Stomach (tissue), 8 donors: ENCODE measurements at regions not wholly inside any gene's neighbourhood (a gene's known extent, or its start where the extent isn't known, plus 50 kb on each side); places are given as distances from the start of the nearest gene placed in this dataset.

Source experiments
- DNase-seq, 2 donors: peaks; one replicate each; pipeline versions ENCODE4 v3.0.0 to v3.0.0-alpha.2; 2013 to 2019
- H3K27ac ChIP-seq, 5 donors: fragments of 200-600 bp in 4 of 5; sonication (generic) in 4 of 5; one replicate each; pipeline ENCODE4 v1.5.1; 2013 to 2019; ENCODE audit warnings: mild to moderate bottlenecking in 1 of 5, moderate library complexity in 1 of 5
- H3K27me3 ChIP-seq, 3 donors: fragments of 200-600 bp; sonication (generic); one replicate each; pipeline ENCODE4 v1.5.1; 2017 to 2019; ENCODE audit warnings: mixed run types in 1 of 3
- H3K36me3 ChIP-seq, 4 donors: fragments of 200-600 bp; sonication (generic); 1 replicate in 3 of 4; 2 replicates in 1 of 4; pipeline ENCODE4 v1.5.1; 2016 to 2019
- H3K4me1 ChIP-seq, 4 donors: fragments of 200-600 bp; sonication (generic); one replicate each; pipeline ENCODE4 v1.5.1; 2016 to 2019
- H3K4me3 ChIP-seq, 4 donors: fragments of 200-600 bp; sonication (generic) in 3 of 4; one replicate each; pipeline ENCODE4 v1.5.1; 2016 to 2019; ENCODE audit warnings: mild to moderate bottlenecking in 1 of 4
- H3K9me3 ChIP-seq, 4 donors: fragments of 200-600 bp; sonication (generic); one replicate each; pipeline ENCODE4 v1.5.1; 2016 to 2019
- EP300 ChIP-seq: sonication (generic); formaldehyde crosslinking; IDR thresholded peaks from one replicate; pipeline ENCODE4 v1.6.1; 2017; ENCODE audit warnings: antibody characterized with exemption
- POLR2A ChIP-seq, 4 donors: fragments of 450-650 bp; IDR thresholded peaks; one replicate each; pipeline ENCODE4 v1.6.1; 2016; ENCODE audit warnings: antibody characterized with exemption in 4 of 4, control low read depth in 2 of 4, mild to moderate bottlenecking in 1 of 4, moderate library complexity in 1 of 4
- POLR2AphosphoS5 ChIP-seq, 3 donors: sonication (generic); formaldehyde crosslinking; IDR thresholded peaks; one replicate each; pipeline ENCODE4 v1.6.1; 2016; ENCODE audit warnings: antibody characterized with exemption in 3 of 3
- WGBS, 5 donors: extraction: QIAGEN DNeasy Blood & Tissue Kit in 3 of 5; methylation state at CpG; one replicate each; pipeline versions ENCODE4 v1.1.5 to v1.1.7; 2013 to 2018; 5-methylcytosine and 5-hydroxymethylcytosine counted together
- intact Hi-C: fragments of 100-400 bp; cut with DNase I; formaldehyde crosslinking; loops from one replicate; pipeline ENCODE4 v1.15.1; 2023; ENCODE audit warnings: low total_unique reads
- TF ChIP-seq, protein P1 (sequence below), 7 experiments: fragments of 450-650 bp in 4 of 7; fragments of 200-600 bp in 3 of 7; sonication (generic) in 3 of 7; IDR thresholded peaks; one replicate each; pipeline ENCODE4 v1.5.1; 2016 to 2019; ENCODE audit warnings: antibody characterized with exemption in 7 of 7, control low read depth in 2 of 7, mild to moderate bottlenecking in 1 of 7
- donor health status: healthy with polysubstance abuse.
- donor health status: Bipolar disorder and iron deficiency.
- donor health status: healthy.

DNA sequence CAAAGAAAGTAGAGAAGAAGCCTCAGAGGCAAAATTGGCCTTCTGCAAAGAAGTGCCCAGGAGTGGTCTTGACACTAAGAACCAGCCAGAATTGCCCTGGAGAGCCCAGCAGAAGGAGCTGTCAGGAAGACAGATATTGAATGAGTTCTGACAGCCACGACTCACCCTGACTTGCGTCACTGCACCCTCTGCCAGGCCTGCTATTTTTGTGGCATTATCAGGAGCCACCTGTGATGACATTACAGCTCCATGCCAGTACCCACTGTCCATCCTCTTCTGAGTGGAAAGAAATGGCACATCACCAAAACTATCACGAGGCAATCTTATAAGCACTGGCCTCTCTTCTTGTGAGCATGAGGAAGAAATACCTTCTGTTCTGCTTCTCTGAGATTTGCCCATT, 67.7 kb downstream of the SMIM20 start:
- intact Hi-C loops: no loop called here
- TF ChIP-seq, protein P1, sequence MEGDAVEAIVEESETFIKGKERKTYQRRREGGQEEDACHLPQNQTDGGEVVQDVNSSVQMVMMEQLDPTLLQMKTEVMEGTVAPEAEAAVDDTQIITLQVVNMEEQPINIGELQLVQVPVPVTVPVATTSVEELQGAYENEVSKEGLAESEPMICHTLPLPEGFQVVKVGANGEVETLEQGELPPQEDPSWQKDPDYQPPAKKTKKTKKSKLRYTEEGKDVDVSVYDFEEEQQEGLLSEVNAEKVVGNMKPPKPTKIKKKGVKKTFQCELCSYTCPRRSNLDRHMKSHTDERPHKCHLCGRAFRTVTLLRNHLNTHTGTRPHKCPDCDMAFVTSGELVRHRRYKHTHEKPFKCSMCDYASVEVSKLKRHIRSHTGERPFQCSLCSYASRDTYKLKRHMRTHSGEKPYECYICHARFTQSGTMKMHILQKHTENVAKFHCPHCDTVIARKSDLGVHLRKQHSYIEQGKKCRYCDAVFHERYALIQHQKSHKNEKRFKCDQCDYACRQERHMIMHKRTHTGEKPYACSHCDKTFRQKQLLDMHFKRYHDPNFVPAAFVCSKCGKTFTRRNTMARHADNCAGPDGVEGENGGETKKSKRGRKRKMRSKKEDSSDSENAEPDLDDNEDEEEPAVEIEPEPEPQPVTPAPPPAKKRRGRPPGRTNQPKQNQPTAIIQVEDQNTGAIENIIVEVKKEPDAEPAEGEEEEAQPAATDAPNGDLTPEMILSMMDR (IDR thresholded peaks at IDR 0.05): no peak
- TF ChIP-seq POLR2AphosphoS5 (IDR thresholded peaks at IDR 0.05): no peak
- TF ChIP-seq EP300: no peak
- TF ChIP-seq POLR2A (IDR thresholded peaks at IDR 0.05): no peak

GRCh38 chr4:25982962-25983361, 68.9 kb downstream of the SMIM20 start:
- TF ChIP-seq EP300 (no peak), POLR2AphosphoS5 (IDR thresholded peaks at IDR 0.05) (no peak), POLR2A (IDR thresholded peaks at IDR 0.05) (no peak)
- TF ChIP-seq, protein P1 (IDR thresholded peaks at IDR 0.05): no peak
- DNase-seq: no peak
- Histone ChIP-seq H3K4me3 (no peak overlapping the region), H3K36me3 (no peaks in the 10 kb centered on the region), H3K27me3 (no peaks in the 10 kb centered on the region), H3K9me3 (no peaks in the 10 kb centered on the region), H3K27ac (no peak overlapping the region), H3K4me1 (peaks cover 0 to 3% (median 1%) of the 10 kb centered on the region in 4 donors)
- intact Hi-C loops: no loop called here
- WGBS, 5 donors: 71 to 85% (median 79%) methylated on average over 7 of the region's 7 CpGs

More for the DNA sequence above, 67.7 kb downstream of the SMIM20 start:
- no peaks in the 10 kb centered on the region for H3K27me3 ChIP-seq
- DNase-seq: no peak
- H3K27ac ChIP-seq: no peak overlapping the region
- H3K9me3 ChIP-seq: no peaks in the 10 kb centered on the region
- no peak overlapping the region for H3K4me3 ChIP-seq
- 88 to 97% (median 94%) methylated on average over 3 of the region's 3 CpGs for WGBS, 5 donors
- H3K4me1 ChIP-seq: no peaks in the 10 kb centered on the region
- no peaks in the 10 kb centered on the region for H3K36me3 ChIP-seq

DNA sequence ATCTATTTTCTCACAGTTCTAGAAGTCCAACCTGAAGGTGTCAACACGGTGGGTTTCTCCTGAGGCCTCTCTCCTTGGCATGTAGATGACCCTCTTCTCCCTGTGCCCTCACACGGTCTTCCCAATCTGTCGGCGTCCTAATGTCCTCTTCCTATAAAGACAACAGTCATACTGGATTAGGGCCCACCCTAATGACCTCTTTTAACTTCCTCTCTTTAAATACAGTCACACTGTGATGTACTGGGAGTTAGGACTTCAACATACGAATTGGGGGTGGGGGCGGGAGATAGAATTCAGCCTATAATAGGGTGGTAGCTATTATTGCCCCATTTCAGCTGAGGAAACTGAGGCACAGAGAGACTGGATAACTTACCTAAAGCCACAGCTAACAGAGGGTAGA, 70.2 kb downstream of the SMIM20 start:
- intact Hi-C loops: no loop called here
- no peaks in the 10 kb centered on the region for H3K36me3 ChIP-seq
- H3K27me3 ChIP-seq: no peaks in the 10 kb centered on the region
- TF ChIP-seq, protein P1 (IDR thresholded peaks at IDR 0.05): no peak
- TF ChIP-seq POLR2AphosphoS5 (IDR thresholded peaks at IDR 0.05): no peak
- TF ChIP-seq POLR2A (IDR thresholded peaks at IDR 0.05): no peak
- no peak for TF ChIP-seq EP300
- no peaks in the 10 kb centered on the region for H3K9me3 ChIP-seq
- H3K4me1 ChIP-seq: peaks cover 0 to 9% (median 7%) of the 10 kb centered on the region in 4 donors
- WGBS, 5 donors: 77 to 89% (median 86%) methylated on average over 6 of the region's 6 CpGs
- no peak overlapping the region for H3K4me3 ChIP-seq
- H3K27ac ChIP-seq: no peak overlapping the region
- DNase-seq: no peak

DNA sequence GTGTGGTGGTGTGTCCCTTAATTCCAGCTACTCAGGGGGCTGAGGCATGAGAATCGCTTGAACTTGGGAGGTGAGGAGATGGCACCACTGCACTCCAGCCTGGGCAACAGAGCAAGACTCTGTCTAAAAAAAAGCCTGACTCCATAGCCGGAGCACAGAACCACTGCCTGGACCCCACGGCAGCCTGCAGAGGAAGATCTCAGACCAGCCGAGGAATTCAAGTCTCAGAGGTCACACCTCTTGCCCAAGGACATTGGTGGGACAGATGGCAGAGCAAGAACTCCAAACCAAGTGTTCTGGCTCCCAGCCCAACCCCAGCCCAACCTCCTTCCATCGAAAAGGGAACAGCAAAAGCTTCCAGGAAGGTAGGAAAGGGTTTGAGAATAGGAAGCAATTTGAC, 70.8 kb downstream of the SMIM20 start:
- Histone ChIP-seq H3K4me1 (peaks cover 0 to 9% (median 7%) of the 10 kb centered on the region in 4 donors), H3K27me3 (no peaks in the 10 kb centered on the region), H3K9me3 (no peaks in the 10 kb centered on the region), H3K4me3 (no peak overlapping the region), H3K27ac (no peak overlapping the region), H3K36me3 (no peaks in the 10 kb centered on the region)
- TF ChIP-seq, protein P1 (IDR thresholded peaks at IDR 0.05): no peak
- no peak for TF ChIP-seq POLR2A (IDR thresholded peaks at IDR 0.05)
- no peak for TF ChIP-seq POLR2AphosphoS5 (IDR thresholded peaks at IDR 0.05)
- TF ChIP-seq EP300: no peak
- WGBS, 5 donors: 74 to 81% (median 76%) methylated on average over 5 of the region's 5 CpGs
- DNase-seq: no peak
- intact Hi-C loops: no loop called here
